ENCODE measurements at regions not wholly inside any gene's neighbourhood (a gene's known extent, or its start where the extent isn't known, plus 50 kb on each side); places are given as distances from the start of the nearest gene placed in this dataset.
A peak's percentile ranks its signal among the peaks of the same experiment; 100 is the strongest.
"Not testable (repeated sequence)": the region's sequence is repeated elsewhere in the genome, so short reads cannot be mapped to it uniquely, and the experiment has no call there.

DNA sequence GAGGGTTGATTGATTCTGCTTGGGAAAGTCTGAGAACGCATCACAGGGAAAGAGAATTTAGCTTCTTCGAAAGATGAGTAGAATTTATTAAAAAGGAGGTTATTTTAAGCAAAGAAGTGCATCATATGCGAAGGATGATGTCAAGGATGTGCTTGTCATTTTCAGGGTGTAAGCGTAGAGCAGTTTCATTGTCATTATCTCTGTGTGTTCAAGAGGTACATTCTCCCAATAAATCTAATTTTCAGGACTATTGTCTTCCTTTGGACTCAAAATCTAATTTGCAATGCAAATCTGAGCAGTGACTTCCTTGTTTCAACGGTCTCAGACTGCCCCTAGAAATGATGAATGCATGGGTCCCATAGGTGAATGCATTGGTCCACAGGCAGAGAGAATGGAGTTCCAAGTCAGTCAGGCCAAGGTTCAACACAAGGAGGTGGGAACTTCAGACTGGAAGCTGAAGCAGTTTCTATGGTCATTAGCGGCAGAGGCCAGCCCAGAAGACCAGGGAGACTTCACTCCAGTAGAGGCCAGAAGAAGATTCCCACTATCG, 99.8 kb downstream of the CDC42EP3 start:
- no peak for DNase-seq

- DNase-seq: no peak
Observed at GRCh38 chr2:37573451-37574388, 97.7 kb downstream of the CDC42EP3 start.

GRCh38 chr2:37575780-37576179, 95.7 kb downstream of the CDC42EP3 start:
- no peak for DNase-seq

GRCh38 chr2:37576194-37576593, 95.2 kb downstream of the CDC42EP3 start:
- DNase-seq: not testable (repeated sequence)

GRCh38 chr2:37576831-37577230, 94.6 kb downstream of the CDC42EP3 start:
- DNase-seq: no peak

GRCh38 chr2:37579192-37579713, 92.2 kb downstream of the CDC42EP3 start:
- no peak for DNase-seq

- not testable (repeated sequence) for DNase-seq
Observed at GRCh38 chr2:37579949-37580348, 91.5 kb downstream of the CDC42EP3 start.

- DNase-seq: no peak
Observed at GRCh38 chr2:37581433-37581832, 90.0 kb downstream of the CDC42EP3 start.

DNA sequence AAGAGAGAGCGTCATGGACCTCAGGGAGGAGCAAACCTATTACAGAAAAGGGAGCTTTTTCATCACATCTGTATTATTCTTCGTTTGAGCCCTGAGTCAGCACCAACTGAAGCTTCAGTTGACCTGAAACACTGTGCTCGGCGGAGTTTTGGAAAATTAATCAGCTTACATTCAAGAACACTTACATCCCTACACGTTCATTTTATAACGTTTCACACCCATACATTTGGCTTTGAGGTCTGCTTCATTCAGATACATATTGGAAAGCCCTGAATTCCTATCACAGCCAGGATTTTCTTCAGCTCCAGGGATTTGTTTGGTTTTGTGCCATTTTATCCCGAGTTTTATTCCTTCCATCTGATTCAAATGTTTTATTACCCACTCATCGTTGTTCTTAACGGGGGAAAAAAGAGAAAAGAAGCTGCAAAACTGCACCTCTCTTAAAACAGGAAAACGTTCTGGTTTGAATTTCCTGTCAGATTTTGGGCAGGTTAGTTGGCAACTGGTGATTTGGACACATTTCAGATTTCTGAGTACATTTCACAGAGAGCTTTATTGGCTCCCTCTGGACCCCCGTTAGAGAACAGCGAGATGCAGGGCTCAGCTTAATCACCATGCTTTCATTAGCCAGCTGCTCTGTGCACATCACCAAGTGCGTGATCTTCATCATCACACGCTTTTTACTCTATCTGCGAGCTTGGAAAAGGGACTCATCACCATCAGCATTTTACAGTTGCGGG, 88.8 kb downstream of the CDC42EP3 start:
- DNase-seq: no peak

DNA sequence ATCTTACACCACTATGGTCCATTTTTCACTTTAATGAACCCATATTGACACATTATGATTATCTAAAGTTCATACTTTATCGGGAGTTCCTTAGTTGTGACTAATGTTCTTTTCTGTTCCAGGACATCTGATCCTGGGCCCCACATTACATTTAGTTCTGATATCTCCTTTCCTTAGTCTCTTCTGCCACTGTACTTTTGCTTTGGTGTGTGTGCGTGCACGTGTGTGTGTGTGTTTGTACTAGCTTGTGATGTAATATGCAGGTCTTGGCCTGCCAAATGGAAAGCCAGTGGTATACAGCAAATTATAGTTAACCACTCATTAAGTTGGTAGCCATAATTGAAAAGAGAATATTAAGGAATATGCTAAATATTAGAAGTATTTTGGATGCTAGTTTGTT, 88.0 kb downstream of the CDC42EP3 start:
- no peak for DNase-seq

DNA sequence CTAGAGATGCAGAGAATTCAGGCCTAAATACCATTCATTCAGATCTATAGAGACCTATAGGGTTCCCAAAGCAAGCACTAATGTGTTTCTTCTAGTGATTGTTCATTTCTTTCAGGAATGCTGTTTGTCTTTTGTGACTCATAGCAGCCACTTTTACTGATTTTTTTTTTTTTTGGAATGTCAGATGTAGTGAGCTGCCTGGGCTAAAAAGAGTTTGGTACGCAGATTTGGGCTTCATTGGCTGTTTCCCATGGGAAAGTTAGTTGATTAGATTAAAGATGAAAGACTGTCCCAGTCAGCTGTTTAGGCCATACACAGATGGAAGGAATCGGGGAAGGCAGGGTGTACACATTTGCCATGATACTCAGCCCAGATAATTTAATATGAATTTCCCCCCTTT, 87.6 kb downstream of the CDC42EP3 start:
- no peak for DNase-seq

DNA sequence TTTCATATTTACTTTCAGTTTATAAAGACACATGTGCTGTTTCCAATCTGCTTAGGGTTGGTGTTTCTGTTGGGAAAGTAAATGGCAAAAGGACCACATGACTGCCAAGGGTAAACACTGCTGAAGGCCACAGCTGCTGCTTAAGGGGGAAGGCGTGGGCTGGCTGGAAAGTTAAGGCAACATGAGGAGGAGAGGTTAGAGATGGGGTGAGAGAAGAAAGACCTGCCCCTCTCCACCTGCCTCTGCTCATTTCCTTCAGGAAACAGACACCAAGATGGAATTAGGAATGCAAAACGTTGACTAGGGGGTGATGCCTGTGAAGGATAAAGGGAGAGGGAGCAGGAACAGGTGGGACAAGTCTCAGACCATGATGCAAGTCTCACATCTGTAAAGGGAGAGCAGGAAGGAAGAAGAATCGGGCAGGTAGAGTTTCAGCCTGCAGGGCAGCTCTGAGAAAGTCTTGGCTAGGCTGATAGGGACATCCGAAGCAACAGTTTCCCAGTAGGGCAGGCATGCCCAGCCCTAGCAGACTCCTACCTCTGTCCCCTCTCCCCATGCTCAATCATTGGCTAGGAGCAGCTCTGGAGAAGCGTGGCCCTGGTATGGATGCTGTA, 86.0 kb downstream of the CDC42EP3 start:
- peak; percentile 15 for DNase-seq

- peak; percentile 64 for DNase-seq
Observed at GRCh38 chr2:37585982-37586621, 85.3 kb downstream of the CDC42EP3 start.

DNA sequence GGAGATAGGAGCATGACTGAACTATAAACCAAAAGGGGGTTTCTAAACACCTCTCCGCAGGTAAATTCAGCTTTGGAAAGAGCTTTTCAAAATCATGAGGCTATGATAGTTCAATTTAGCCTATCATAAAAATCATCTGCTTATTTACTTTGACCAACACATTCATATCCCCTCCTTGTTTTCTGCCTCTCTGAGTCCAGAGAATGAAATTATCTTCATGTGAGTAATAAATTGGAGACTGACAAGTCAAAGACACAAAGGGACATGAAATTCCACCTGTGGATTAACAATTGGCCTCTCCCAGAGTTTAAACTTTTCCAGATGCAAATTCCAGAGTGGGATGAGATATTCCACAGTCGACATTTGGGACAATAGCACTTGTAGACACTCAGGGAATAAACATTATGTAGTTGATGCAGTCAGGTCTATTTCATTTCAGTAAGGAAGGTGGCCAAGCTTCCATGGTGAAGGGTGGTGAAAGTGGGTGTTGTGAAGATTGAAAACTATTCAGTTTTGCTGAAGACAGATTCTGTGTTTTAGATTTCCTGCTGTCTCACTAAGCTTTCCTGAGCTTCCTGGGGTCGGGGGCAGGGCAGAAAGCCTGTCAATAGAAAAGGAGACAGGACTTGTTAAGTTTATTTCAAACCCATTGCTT, 84.7 kb downstream of the CDC42EP3 start:
- DNase-seq: no peak

DNA sequence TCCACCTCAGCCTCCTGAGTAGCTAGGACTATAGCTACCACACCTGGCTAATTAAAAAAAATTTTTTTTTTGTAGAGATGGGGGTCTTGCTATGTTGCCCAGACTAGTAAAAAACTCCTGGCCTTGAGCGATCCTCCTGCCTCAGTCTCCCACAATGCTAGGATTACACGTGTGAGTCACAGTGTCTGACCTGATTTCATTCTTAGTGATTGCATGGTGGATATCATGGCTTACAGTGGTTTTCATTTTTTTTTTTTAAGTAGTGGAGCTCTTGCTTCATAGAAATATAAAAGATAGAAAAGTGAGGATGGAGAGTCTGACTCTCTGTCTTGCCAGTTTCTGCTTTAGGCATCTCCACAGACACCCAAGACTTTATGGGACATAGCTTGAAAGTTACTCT, 83.6 kb downstream of the CDC42EP3 start:
- no peak for DNase-seq

GRCh38 chr2:37588316-37588777, 83.1 kb downstream of the CDC42EP3 start:
- no peak for DNase-seq

- no peak for DNase-seq
Observed at GRCh38 chr2:37589298-37589697, 82.1 kb downstream of the CDC42EP3 start.

DNA sequence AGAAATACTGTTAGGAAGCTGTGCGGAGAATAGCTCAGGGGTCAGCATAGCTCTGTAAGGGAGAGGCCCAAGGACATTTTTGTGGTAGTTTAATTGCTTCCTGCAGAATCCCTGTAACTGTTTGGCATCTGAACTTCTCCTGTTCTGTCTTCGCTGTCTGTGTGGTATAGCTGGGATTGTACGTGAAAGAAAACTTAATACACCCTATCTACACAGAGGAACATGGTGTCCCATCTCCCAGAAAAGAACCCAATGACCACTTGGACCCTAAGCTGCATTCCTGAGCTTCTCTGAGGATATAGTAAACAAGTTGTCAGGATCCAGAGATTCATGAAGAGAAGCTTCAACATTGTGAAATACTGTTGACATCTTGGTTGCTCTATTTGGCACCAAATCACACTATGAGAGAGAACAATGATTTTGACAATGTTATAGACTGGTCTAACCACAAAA, 81.3 kb downstream of the CDC42EP3 start:
- no peak for DNase-seq
